B cell (primary cell): ENCODE measurements at regions not wholly inside any gene's neighbourhood (a gene's known extent, or its start where the extent isn't known, plus 50 kb on each side); places are given as distances from the start of the nearest gene placed in this dataset.

ENCODE experiments used
- EZH2 ChIP-seq: IDR thresholded peaks from 2 replicates; pipeline ENCODE4 v1.6.1; 2012; ENCODE audit warnings: borderline replicate concordance, low read depth, mild to moderate bottlenecking, moderate library complexity, low read length; ENCODE audit not compliant: insufficient read depth, poor library complexity, severe bottlenecking
- TF ChIP-seq, protein P1 (sequence below): fragments of 200-600 bp; IDR thresholded peaks from one replicate; pipeline ENCODE4 v1.8.0; 2022; ENCODE audit warnings: antibody characterized with exemption, mild to moderate bottlenecking

- TF ChIP-seq EZH2: no peak
- TF ChIP-seq, protein P1, sequence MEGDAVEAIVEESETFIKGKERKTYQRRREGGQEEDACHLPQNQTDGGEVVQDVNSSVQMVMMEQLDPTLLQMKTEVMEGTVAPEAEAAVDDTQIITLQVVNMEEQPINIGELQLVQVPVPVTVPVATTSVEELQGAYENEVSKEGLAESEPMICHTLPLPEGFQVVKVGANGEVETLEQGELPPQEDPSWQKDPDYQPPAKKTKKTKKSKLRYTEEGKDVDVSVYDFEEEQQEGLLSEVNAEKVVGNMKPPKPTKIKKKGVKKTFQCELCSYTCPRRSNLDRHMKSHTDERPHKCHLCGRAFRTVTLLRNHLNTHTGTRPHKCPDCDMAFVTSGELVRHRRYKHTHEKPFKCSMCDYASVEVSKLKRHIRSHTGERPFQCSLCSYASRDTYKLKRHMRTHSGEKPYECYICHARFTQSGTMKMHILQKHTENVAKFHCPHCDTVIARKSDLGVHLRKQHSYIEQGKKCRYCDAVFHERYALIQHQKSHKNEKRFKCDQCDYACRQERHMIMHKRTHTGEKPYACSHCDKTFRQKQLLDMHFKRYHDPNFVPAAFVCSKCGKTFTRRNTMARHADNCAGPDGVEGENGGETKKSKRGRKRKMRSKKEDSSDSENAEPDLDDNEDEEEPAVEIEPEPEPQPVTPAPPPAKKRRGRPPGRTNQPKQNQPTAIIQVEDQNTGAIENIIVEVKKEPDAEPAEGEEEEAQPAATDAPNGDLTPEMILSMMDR: peak; percentile 99
Measured at GRCh38 chr12:92570056-92570753, 132.6 kb upstream of the PLEKHG7 start.
